Endothelial cell of umbilical vein (primary cell): ENCODE measurements at regions not wholly inside any gene's neighbourhood (a gene's known extent, or its start where the extent isn't known, plus 50 kb on each side); places are given as distances from the start of the nearest gene placed in this dataset.

Experiments
- BruUV-seq: library from RNA; stranded (reverse); fragments of 400-500 nt; replicated peaks from 2 replicates; lab custom pipeline; 2021; lab: Mats Ljungman, UMichigan
- CTCF ChIA-PET: fragments of 300-600, 350-600 bp; sonication (Branson Sonifier 250); formaldehyde crosslinking; loops from one replicate; lab custom pipeline; 2021; ENCODE audit warnings: antibody characterized with exemption, inconsistent platforms; lab: Charles Lee
- POLR2A ChIA-PET: fragments of 300-600, 350-600 bp; sonication (Branson Sonifier 250); formaldehyde crosslinking; loops from one replicate; lab custom pipeline; 2021; ENCODE audit warnings: antibody characterized with exemption, inconsistent platforms; lab: Charles Lee
- DNase-seq: peaks from one replicate; pipeline ENCODE4 v3.0.0-alpha.2; 2011; ENCODE audit warnings: low read depth, low spot score
- FAIRE-seq: peaks from 2 replicates; lab custom pipeline; 2011; peaks lifted over from hg19 to GRCh38; lab: Jason Lieb, UNC
- H2AFZ ChIP-seq: 2 replicates; pipeline ENCODE4 v1.6.0; 2012; ENCODE audit warnings: low read depth, low read length, control low read depth, inconsistent platforms
- H3K27ac ChIP-seq: 2 replicates; pipeline ENCODE4 v1.5.1; 2011; ENCODE audit warnings: low read depth, mild to moderate bottlenecking, control low read depth, low read length, moderate library complexity; ENCODE audit not compliant: insufficient read depth
- H3K27me3 ChIP-seq, 2 experiments: 2 replicates each; pipeline versions ENCODE4 v1.6.0 to v1.6.1; 2011; ENCODE audit warnings: low read length in 2 of 2, mixed read lengths in 1 of 2; ENCODE audit not compliant: control insufficient read depth in 2 of 2, insufficient read depth in 2 of 2
- H3K36me3 ChIP-seq, 2 experiments: 2 replicates in 1 of 2; 3 replicates in 1 of 2; pipeline ENCODE4 v1.5.1; 2011; ENCODE audit warnings: low read length in 2 of 2, mild to moderate bottlenecking in 1 of 2, moderate library complexity in 1 of 2; ENCODE audit not compliant: control insufficient read depth in 2 of 2, insufficient read depth in 2 of 2; ENCODE audit errors: extremely low read depth in 1 of 2
- H3K4me1 ChIP-seq: 3 replicates; pipeline ENCODE4 v1.5.1; 2011; ENCODE audit warnings: mild to moderate bottlenecking, low read length; ENCODE audit not compliant: control insufficient read depth, insufficient read depth; ENCODE audit errors: extremely low read depth
- H3K4me2 ChIP-seq: 2 replicates; pipeline ENCODE4 v1.6.1; 2011; ENCODE audit warnings: low read length, control low read depth, mixed read lengths; ENCODE audit not compliant: insufficient read depth
- H3K4me3 ChIP-seq, 3 experiments: fragments of 200-600 bp in 1 of 3; sonication (generic), shearing (Covaris generic) in 1 of 3; replicated peaks in 1 of 3; 2 replicates each; pipeline ENCODE4 v1.5.1; 2011 to 2016; ENCODE audit warnings: control low read depth in 3 of 3, low read length in 3 of 3, mild to moderate bottlenecking in 2 of 3, inconsistent platforms in 1 of 3, low read depth in 1 of 3, moderate library complexity in 1 of 3; ENCODE audit not compliant: insufficient read depth in 1 of 3
- H3K79me2 ChIP-seq: 2 replicates; pipeline ENCODE4 v1.6.0; 2012; ENCODE audit warnings: low read length, inconsistent platforms; ENCODE audit not compliant: control insufficient read depth, insufficient read depth
- H3K9ac ChIP-seq: replicated peaks from 2 replicates; pipeline ENCODE3; 2011; ENCODE audit warnings: low read length, control low read depth; ENCODE audit not compliant: insufficient read depth; ENCODE audit errors: extremely low read depth
- H3K9me1 ChIP-seq: replicated peaks from 3 replicates; pipeline ENCODE4 v1.6.0; 2011; ENCODE audit warnings: mild to moderate bottlenecking, low read length; ENCODE audit not compliant: control insufficient read depth, insufficient read depth; ENCODE audit errors: extremely low read depth
- H3K9me3 ChIP-seq: replicated peaks from 2 replicates; pipeline ENCODE4 v1.5.1; 2012; ENCODE audit warnings: low read length, inconsistent platforms; ENCODE audit not compliant: control insufficient read depth, insufficient read depth
- H4K20me1 ChIP-seq: replicated peaks from 2 replicates; pipeline ENCODE3; 2011; ENCODE audit warnings: mild to moderate bottlenecking, low read length; ENCODE audit not compliant: control insufficient read depth, insufficient read depth; ENCODE audit errors: extremely low read depth
- EZH2 ChIP-seq: IDR thresholded peaks from 2 replicates; pipeline ENCODE4 v1.6.1; 2012; ENCODE audit warnings: borderline replicate concordance, low read depth, mild to moderate bottlenecking, moderate library complexity, low read length, inconsistent platforms; ENCODE audit not compliant: severe bottlenecking
- FOS ChIP-seq: IDR thresholded peaks from 2 replicates; pipeline ENCODE4 v1.6.1; 2011; ENCODE audit warnings: mild to moderate bottlenecking, low read length, moderate library complexity, borderline replicate concordance; ENCODE audit not compliant: insufficient read depth
- GATA2 ChIP-seq: IDR thresholded peaks from 2 replicates; pipeline ENCODE4 v1.7.0; 2011; ENCODE audit warnings: low read depth, mild to moderate bottlenecking, moderate library complexity, mixed read lengths, low read length; ENCODE audit not compliant: insufficient read length, insufficient read depth
- JUN ChIP-seq: IDR thresholded peaks from 2 replicates; pipeline ENCODE4 v1.6.1; 2011; ENCODE audit warnings: borderline replicate concordance, low read depth; ENCODE audit not compliant: insufficient read length, insufficient read depth
- MYC ChIP-seq: IDR thresholded peaks from one replicate; pipeline ENCODE4 v1.6.1; 2011; ENCODE audit warnings: mild to moderate bottlenecking, low read depth, low read length
- POLR2A ChIP-seq: IDR thresholded peaks from 2 replicates; pipeline ENCODE4 v1.6.1; 2012; ENCODE audit warnings: low read depth, mild to moderate bottlenecking, control low read depth, low read length
- POLR2AphosphoS5 ChIP-seq: IDR thresholded peaks from 2 replicates; pipeline ENCODE4 v1.6.1; 2012; ENCODE audit warnings: low read depth, mild to moderate bottlenecking, control low read depth, low read length, moderate library complexity; ENCODE audit not compliant: insufficient read depth
- dilution Hi-C: fragments of 300-500 bp; cut with MboI; formaldehyde crosslinking; loops from one replicate; pipeline ENCODE4 v1.15.0; 2019; ENCODE audit warnings: low sequenced_read_pairs; ENCODE audit not compliant: extremely low pct_ligation_motif_present
- intact Hi-C: fragments of 100-400 bp; cut with micrococcal nuclease; formaldehyde crosslinking; loops from one replicate; pipeline ENCODE4 v1.10.0; 2022
- TF ChIP-seq, protein P1 (sequence below): IDR thresholded peaks from 2 replicates; pipeline ENCODE4 v1.6.1; 2011; ENCODE audit not compliant: insufficient read depth, insufficient read length
- TF ChIP-seq, protein P2 (sequence below), 2 donors: IDR thresholded peaks; 1 replicate in 1 of 2; 2 replicates in 1 of 2; pipeline ENCODE4 v1.5.1; 2011; ENCODE audit warnings: low read length in 2 of 2, mild to moderate bottlenecking in 2 of 2, moderate library complexity in 2 of 2, control low read depth in 1 of 2, inconsistent platforms in 1 of 2, low read depth in 1 of 2; ENCODE audit not compliant: insufficient read depth in 1 of 2; ENCODE audit errors: extremely low read depth in 1 of 2

DNA sequence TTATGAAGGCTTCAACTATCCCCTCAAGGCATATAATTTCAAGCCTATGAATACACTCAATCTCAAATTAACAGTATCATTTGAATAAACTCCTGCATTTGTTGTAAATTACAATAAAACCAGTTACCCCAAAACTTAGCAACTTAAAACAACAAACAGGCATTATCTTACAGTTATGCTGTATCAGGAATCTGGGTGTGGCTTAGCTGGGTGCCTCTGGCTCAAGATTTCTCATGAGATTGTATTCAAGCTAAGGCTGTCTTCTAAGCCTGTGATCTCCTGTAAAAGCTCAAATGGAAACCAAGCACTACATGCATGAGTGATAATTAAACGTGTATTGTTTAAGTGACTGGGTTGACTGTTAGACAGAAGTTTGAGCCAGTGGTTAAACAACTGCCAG lies 341.0 kb upstream of the PHF14 start:
- FAIRE-seq, result no peak

More for the DNA sequence above, 341.0 kb upstream of the PHF14 start:
- ChIA-PET POLR2A (no interaction called here), CTCF (no interaction called here)
- no peak overlapping the region for H2AFZ ChIP-seq
- no peaks in the 10 kb centered on the region for H3K9me1 ChIP-seq
- no peak for DNase-seq
- H4K20me1 ChIP-seq, result no peaks in the 10 kb centered on the region
- no peak for TF ChIP-seq GATA2
- no peak for TF ChIP-seq FOS
- TF ChIP-seq, protein P1, sequence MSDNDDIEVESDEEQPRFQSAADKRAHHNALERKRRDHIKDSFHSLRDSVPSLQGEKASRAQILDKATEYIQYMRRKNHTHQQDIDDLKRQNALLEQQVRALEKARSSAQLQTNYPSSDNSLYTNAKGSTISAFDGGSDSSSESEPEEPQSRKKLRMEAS, result no peak
- TF ChIP-seq POLR2A, result no peak
- TF ChIP-seq EZH2, result no peak
- TF ChIP-seq, protein P2, sequence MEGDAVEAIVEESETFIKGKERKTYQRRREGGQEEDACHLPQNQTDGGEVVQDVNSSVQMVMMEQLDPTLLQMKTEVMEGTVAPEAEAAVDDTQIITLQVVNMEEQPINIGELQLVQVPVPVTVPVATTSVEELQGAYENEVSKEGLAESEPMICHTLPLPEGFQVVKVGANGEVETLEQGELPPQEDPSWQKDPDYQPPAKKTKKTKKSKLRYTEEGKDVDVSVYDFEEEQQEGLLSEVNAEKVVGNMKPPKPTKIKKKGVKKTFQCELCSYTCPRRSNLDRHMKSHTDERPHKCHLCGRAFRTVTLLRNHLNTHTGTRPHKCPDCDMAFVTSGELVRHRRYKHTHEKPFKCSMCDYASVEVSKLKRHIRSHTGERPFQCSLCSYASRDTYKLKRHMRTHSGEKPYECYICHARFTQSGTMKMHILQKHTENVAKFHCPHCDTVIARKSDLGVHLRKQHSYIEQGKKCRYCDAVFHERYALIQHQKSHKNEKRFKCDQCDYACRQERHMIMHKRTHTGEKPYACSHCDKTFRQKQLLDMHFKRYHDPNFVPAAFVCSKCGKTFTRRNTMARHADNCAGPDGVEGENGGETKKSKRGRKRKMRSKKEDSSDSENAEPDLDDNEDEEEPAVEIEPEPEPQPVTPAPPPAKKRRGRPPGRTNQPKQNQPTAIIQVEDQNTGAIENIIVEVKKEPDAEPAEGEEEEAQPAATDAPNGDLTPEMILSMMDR (IDR thresholded peaks at IDR 0.05; ENCODE audit: extremely low read depth in 1 of 2, insufficient read depth in 1 of 2, low read depth in 1 of 2, low read length in 2 of 2), result no peak
- no peak for TF ChIP-seq POLR2AphosphoS5
- no peak for TF ChIP-seq MYC
- no peak for TF ChIP-seq JUN
- H3K4me1 ChIP-seq, result no peaks in the 10 kb centered on the region
- H3K36me3 ChIP-seq, result no peaks in the 10 kb centered on the region
- no peaks in the 10 kb centered on the region for H3K79me2 ChIP-seq
- intact Hi-C loops (no loop called here), dilution Hi-C loops (no loop called here)
- no peak overlapping the region for H3K9ac ChIP-seq
- no peak overlapping the region for H3K4me3 ChIP-seq
- BruUV-seq, result no TSS peak
- no peaks in the 10 kb centered on the region for H3K27me3 ChIP-seq
- no peak overlapping the region for H3K27ac ChIP-seq
- H3K9me3 ChIP-seq, result no peaks in the 10 kb centered on the region
- no peak overlapping the region for H3K4me2 ChIP-seq
